GM23248 (cell line): ENCODE measurements at regions not wholly inside any gene's neighbourhood (a gene's known extent, or its start where the extent isn't known, plus 50 kb on each side); places are given as distances from the start of the nearest gene placed in this dataset.

Source experiments
- EZH2 ChIP-seq: fragments of 200-600 bp; sonication (generic); IDR thresholded peaks from 2 replicates; pipeline ENCODE4 v1.6.1; 2018; ENCODE audit warnings: antibody characterized with exemption, mild to moderate bottlenecking; ENCODE audit not compliant: insufficient read depth, poor library complexity, severe bottlenecking
- EZH2phosphoT487 ChIP-seq: fragments of 200-600 bp; sonication (generic); IDR thresholded peaks from 2 replicates; pipeline ENCODE4 v1.6.1; 2018; ENCODE audit warnings: antibody characterized with exemption, moderate library complexity, mild to moderate bottlenecking, low read depth; ENCODE audit not compliant: insufficient read depth

DNA sequence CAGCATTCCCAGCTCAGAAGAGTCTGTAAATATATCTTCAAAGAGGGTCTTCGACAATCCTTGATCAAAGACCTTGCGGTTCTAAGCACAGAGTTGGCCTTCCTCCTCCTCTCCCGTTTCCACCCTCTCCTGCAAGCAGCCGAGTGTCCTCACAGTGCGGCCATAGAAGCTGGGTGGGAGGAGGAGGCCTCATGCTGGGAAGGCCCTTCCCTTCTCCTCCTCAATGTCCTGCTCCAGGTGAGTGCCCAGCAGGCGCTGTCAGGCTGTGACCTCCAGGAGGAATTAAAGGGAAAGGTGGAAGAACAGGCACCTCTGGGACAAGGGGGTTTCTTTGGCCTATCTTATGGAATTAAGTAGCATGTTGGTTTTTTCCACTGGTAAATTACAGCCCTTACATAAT lies 674.2 kb upstream of the ARGLU1 start:
- no peak for TF ChIP-seq EZH2phosphoT487
- no peak for TF ChIP-seq EZH2
